ENCODE measurements at regions not wholly inside any gene's neighbourhood (a gene's known extent, or its start where the extent isn't known, plus 50 kb on each side); places are given as distances from the start of the nearest gene placed in this dataset.
"Not testable (repeated sequence)": the region's sequence is repeated elsewhere in the genome, so short reads cannot be mapped to it uniquely, and the experiment has no call there.

- DNase-seq (ENCODE audit: low spot score) = no peak
Measured at GRCh38 chr18:78826631-78827030, 153.0 kb upstream of the SALL3 start.

DNA sequence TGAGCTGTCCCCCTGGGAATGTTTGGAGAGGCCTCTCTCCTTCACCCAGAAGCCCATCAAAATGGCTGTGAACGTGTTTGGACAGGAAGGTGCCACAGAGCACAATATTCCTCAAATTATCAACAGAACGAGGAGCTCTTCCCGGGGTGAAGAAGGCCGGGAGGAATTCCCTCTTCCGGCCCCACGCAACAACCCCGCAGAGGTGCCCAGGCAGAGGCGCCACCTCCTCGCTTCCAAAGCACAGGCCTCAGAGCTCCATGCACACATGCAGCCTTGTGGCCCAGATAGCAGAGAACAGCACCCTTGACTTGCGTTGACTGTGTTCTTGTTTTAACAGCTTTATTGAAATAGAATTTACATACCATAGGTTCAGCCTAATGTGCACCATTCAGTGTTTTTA is 152.5 kb upstream of the SALL3 start:
- DNase-seq (ENCODE audit: low spot score) = no peak

DNA sequence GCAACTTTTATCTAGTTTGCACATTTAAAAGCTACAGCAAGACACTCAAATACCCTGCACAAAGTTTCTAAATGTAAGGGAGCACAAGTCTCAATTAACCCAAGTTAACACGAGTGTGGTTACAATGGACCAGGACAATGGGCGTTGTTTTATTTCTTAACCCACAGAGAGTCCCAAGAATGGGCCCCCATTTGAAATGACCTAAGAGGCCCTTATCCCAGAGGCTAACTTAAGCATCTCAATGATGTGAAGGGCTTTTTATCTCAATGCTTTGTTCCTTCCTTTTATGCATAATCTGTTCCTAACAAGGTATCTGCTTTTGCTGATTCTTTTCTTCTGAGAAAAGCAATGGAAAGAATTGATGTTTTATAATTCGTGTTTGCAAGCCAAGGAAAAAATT is 151.5 kb upstream of the SALL3 start:
- no peak for DNase-seq (ENCODE audit: low spot score)

DNA sequence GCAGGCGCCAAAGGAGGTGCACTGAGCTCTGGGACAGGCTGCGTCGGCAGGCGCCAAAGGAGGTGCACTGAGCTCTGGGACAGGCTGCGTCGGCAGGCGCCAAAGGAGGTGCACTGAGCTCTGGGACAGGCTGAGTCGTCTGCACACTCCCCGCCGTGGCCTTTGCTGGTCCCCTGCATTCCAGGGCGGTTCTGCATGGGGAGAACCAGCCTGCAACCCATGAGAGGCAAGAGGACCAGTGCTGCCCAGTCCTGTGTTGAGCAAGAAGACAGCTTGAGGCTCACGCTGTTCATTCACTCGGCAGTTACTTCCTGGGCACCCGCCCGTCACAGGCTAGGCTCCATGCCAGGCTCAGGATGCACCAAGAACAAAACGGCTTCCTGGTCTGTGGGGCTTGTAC is 150.6 kb upstream of the SALL3 start:
- DNase-seq (ENCODE audit: low spot score) = not testable (repeated sequence)

- no peak for DNase-seq (ENCODE audit: low spot score)
Measured at GRCh38 chr18:78830161-78830560, 149.5 kb upstream of the SALL3 start.

GRCh38 chr18:78830826-78831225 is 148.8 kb upstream of the SALL3 start:
- no peak for DNase-seq (ENCODE audit: low spot score)

DNA sequence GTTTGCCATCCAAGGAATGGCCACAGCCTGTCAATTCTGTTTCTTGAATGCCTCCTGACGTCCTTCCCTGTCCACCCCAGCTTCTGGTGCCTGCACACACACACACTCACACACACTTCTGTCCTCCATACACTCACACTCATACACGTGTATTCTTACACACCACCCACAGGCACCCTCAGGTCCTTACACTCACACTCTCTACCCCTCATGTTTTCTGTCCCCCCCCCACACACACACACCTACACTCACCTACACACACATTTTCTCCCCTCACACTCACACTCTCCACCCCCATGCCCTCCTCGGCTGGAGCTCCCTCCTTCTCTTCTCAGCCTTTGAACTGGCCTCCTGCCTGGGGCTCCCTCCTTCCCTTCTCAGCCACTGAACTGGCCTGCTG is 148.0 kb upstream of the SALL3 start:
- no peak for DNase-seq (ENCODE audit: low spot score)

DNA sequence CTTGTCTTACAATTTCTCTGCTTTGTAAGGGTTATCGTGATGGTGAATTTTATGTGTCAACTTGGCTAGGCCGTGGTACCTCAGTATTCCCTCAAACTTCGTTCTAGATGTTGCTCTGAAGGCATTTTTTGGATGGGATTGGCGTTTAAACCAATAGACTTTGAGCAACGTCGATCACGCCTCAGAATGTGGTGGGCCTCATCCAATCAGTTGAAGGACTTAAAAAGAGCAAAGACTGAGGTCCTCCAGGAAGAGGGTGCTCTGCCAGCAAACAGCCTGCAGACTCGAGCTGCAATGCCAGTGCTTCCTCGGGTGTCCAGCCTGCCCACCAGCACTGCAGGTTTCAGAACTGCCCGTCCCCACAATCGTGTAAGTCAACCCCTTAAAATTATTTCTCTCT is 145.8 kb upstream of the SALL3 start:
- no peak for DNase-seq (ENCODE audit: low spot score)

DNA sequence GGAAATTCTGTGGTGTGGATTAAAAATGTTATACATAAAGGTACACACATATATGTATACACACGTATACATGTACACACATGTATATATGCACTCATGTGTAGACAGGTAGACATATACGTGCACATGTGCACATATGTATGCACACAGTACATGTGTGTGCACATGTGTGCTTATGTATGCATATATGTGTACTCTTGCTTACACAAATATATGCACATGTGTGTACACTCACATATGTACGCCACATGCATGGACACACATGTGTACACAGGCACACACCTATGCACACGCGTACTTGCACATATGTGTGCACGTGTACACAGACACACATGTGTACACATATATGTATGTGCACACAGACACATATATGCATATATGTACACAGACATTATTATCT is 142.8 kb upstream of the SALL3 start:
- no peak for DNase-seq (ENCODE audit: low spot score)

GRCh38 chr18:78837754-78838153 is 141.9 kb upstream of the SALL3 start:
- no peak for DNase-seq (ENCODE audit: low spot score)

GRCh38 chr18:78838183-78838582 is 141.4 kb upstream of the SALL3 start:
- no peak for DNase-seq (ENCODE audit: low spot score)

- DNase-seq (ENCODE audit: low spot score) = no peak
Measured at GRCh38 chr18:78849046-78849445, 130.6 kb upstream of the SALL3 start.

DNA sequence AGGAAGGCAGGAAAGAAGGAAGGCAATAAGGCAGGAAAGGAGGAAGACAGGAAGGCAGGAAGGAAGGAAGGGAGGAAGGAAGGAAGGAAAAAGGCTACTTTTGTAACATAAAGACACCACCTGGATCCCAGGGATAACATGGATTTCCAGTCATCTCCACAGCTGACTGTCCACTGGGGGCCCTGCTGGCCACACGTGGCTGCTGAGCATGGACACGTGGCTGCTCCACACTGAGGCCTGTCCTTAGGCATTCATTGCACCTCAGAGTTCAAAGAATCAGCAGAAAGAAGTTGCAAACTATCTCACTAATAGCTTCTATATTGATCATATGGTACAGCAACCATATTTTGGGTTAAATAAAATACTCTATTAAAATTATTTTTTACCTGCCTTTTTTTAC is 130.2 kb upstream of the SALL3 start:
- no peak for DNase-seq (ENCODE audit: low spot score)

DNA sequence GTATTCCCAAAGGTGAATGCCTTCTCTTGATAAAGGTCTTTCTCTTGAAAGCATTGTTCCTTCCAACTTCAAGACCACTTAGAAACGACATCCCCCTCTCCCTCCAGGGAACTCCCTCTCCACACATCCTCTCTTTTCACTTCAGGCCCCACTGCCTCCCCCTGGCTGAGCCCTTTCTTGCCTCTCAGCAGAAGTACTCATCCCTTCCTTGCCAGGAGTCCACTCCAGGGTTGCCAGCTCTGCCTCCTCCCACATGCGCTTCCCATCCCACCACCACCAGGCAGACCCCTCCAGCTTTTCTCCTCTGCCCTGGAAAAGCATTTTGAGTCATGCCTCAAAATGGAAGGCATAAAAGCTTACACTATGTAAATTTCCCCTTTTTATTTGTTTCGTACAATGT is 126.3 kb upstream of the SALL3 start:
- no peak for DNase-seq (ENCODE audit: low spot score)

GRCh38 chr18:78855188-78855587 is 124.4 kb upstream of the SALL3 start:
- no peak for DNase-seq (ENCODE audit: low spot score)

DNA sequence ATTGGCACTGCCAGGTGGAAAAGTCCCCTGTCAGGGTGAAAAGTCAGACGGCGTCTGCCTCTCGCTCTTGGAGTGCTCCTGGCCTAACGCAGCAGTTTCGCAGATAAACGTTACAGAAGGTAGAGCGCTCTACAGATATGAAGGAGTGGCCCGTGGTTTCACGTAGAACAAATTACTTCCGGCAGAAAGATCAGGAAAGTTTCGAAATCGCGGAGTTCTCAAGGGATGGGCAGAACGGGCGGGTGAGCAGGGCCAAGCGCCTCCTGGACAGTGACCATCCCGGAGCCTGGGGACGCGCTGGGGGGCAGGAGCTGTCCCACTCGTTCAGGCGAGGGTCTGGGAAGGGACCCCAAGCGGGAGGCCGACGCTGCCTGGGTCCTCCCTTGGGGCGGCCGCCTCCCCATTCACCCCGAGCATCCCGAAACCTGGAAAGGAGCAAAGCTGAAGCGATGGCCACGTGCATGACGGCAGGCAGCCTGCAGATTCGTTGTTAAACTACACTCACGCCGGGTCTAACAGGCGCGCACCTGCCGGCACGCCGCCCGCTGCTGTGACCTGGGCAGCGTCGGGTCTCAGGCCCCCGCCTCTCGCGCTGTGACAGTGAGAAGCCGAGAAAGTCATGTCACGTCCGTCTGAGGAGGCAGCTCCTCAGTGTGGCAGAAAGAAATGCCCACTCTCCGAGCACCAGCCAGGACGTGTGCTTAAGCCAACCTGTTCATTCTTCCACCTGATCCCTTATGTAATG is 122.9 kb upstream of the SALL3 start:
- DNase-seq (ENCODE audit: low spot score) = no peak

GRCh38 chr18:78857314-78858150 is 122.1 kb upstream of the SALL3 start:
- no peak for DNase-seq (ENCODE audit: low spot score)

DNA sequence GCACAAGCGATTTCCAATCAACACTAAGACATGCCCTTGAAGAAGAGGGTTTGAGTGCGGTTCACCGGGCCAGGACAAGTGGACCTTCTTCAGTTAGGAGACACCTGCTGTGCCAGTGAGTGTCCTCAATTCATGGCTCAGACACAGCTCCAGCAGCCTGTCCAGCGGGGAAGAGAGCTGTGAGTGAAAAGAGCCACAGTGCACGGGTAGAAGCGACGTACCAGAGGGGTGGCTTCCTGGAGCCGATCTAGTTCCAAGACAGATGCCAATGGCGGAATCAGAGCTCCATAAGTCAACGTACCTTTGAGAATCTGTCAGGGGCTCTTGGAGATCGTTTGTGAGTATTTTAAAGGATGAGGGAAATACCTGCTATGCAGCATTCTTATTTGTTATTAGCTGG is 119.9 kb upstream of the SALL3 start:
- DNase-seq (ENCODE audit: low spot score) = no peak

DNA sequence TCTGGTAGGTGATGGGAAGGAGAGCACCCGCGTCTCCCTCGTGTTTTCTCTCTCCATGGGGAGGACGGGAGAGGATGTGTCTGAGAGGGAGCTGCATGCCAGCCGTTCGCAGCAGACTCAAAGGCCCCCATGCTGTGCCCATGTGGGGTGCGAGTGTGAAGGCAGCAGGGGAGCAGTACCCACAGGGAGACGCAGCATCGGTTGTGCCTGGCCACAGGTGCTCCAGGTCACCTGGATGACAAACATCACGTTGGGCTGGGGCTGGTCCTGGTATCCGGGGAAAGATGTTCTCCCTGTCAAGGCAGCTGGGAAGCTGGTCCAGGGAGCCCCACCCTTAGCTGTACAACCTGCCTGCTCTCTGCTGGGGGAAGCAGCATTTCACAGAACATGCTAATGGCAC is 119.5 kb upstream of the SALL3 start:
- DNase-seq (ENCODE audit: low spot score) = no peak

DNA sequence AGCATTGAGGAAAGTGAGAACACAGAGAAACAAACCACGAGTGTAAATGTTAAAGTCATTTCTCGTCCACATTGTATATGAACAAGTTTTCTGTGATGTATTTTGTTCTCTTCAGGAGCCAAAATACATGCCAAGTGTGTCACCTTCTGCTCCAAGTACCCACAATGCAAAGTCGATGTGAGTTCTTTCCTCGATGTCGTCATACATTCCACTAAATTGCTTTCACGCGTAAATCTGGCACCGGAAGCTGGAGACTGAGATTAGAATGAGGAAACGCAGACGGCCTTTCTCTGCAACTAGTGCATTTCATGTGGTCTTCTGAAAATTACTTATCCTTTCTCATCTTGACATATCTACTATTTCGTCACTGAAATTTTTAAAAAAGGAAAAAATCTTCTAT is 118.5 kb upstream of the SALL3 start:
- no peak for DNase-seq (ENCODE audit: low spot score)

GRCh38 chr18:78861706-78862105 is 117.9 kb upstream of the SALL3 start:
- DNase-seq (ENCODE audit: low spot score) = no peak

DNA sequence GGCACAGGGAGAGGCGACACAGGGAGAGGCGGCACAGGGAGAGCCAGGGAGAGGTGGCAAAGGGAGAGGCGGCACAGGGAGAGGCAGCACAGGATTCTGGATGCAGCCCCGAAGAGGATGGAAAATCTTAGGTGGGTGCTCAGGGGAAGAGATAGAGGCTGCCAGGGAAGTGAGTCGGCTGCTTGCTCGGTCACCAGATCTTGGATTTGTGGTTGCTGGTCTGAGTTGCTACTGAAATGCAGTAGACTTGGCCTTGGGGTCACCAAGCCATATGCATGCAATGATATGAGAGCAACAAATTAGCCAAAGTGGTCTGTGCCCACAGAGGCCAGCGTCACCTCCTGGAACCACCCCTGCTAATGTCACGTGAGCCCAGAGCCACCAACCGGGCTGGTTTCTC is 117.2 kb upstream of the SALL3 start:
- DNase-seq (ENCODE audit: low spot score) = no peak

DNA sequence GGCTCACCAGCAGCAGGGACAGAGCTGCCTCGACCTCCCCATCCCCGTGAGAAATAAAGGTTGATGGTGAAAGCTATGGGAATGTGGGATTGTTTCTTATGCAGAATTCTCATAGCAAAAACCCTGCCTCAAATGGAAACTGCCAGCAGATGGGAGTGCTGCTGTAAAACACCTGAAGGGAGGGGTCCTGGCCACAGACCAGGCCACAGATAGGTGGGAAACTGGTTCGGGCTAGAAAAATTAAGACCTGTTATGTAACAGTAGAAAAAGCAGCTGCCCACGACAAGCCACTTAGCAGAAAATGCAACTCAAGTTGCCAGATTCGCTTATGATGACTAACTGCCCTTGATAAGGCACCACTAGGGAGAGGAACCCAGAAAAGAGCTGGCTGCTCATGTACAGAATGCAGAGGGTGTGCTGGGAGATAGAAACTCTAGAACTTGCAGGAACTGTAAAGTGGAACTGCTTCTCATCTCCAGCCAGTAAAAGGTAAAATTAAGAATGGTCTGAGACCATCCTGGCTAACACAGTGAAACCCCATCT is 114.5 kb upstream of the SALL3 start:
- no peak for DNase-seq (ENCODE audit: low spot score)
